ENCODE measurements at regions not wholly inside any gene's neighbourhood (a gene's known extent, or its start where the extent isn't known, plus 50 kb on each side); places are given as distances from the start of the nearest gene placed in this dataset.

DNA sequence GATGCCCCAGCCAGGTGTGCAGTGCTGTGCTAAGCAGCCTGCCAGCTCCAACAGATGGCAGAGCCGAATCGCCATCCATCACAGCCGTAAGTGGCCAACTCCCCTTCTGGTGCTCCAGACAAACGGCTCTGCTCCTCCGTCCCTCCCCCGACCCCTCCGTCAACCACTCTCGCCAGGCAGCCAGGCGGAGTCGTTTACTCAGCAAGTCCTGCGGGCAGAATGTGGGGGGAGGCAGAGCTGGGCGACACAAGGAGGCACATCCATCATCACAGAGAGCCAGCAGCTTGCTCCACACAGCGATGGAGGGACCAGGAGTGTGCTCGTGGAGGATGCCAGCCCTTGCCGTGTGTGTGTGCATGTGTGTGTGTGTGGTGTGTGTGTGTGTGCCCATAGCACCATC is 206.6 kb upstream of the GRIK3 start:
- TF ChIP-seq, protein P1, sequence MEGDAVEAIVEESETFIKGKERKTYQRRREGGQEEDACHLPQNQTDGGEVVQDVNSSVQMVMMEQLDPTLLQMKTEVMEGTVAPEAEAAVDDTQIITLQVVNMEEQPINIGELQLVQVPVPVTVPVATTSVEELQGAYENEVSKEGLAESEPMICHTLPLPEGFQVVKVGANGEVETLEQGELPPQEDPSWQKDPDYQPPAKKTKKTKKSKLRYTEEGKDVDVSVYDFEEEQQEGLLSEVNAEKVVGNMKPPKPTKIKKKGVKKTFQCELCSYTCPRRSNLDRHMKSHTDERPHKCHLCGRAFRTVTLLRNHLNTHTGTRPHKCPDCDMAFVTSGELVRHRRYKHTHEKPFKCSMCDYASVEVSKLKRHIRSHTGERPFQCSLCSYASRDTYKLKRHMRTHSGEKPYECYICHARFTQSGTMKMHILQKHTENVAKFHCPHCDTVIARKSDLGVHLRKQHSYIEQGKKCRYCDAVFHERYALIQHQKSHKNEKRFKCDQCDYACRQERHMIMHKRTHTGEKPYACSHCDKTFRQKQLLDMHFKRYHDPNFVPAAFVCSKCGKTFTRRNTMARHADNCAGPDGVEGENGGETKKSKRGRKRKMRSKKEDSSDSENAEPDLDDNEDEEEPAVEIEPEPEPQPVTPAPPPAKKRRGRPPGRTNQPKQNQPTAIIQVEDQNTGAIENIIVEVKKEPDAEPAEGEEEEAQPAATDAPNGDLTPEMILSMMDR (IDR thresholded peaks at IDR 0.05; ENCODE audit: insufficient read depth, low read length) = no peak
- no peak for TF ChIP-seq POLR2AphosphoS5 (IDR thresholded peaks at IDR 0.05; ENCODE audit: low read depth)
